GM23338 (cell line): ENCODE measurements at regions not wholly inside any gene's neighbourhood (a gene's known extent, or its start where the extent isn't known, plus 50 kb on each side); places are given as distances from the start of the nearest gene placed in this dataset.

Experiments
- CREB1 ChIP-seq: fragments of 250-450 bp; sonication (Bioruptor Pico); IDR thresholded peaks from 2 replicates; pipeline ENCODE4 v1.5.0; 2020; ENCODE audit warnings: low read depth, mild to moderate bottlenecking, moderate library complexity
- CTCF ChIP-seq, 2 experiments: fragments of 200-600 bp in 1 of 2; sonication (generic) in 1 of 2; conservative IDR thresholded peaks; 2 replicates each; pipeline versions ENCODE4 v1.5.1 to v1.6.1; 2016 to 2017; ENCODE audit warnings: antibody characterized with exemption in 2 of 2, low read depth in 2 of 2, mild to moderate bottlenecking in 2 of 2, moderate library complexity in 1 of 2
- ETS1 ChIP-seq: IDR thresholded peaks from 2 replicates; pipeline ENCODE4 v1.6.1; 2016; ENCODE audit warnings: antibody characterized with exemption
- EZH2 ChIP-seq: fragments of 200-600 bp; sonication (generic); IDR thresholded peaks from one replicate; pipeline ENCODE4 v1.8.0; 2017; ENCODE audit warnings: antibody characterized with exemption, mild to moderate bottlenecking, low read depth; ENCODE audit not compliant: unreplicated experiment
- EZH2phosphoT487 ChIP-seq: fragments of 200-600 bp; sonication (generic); IDR thresholded peaks from one replicate; pipeline ENCODE4 v1.8.1; 2018; ENCODE audit warnings: antibody characterized with exemption; ENCODE audit not compliant: unreplicated experiment
- JUNB ChIP-seq: IDR thresholded peaks from one replicate; pipeline ENCODE4 v1.6.1; 2016; ENCODE audit warnings: antibody characterized with exemption; ENCODE audit not compliant: unreplicated experiment
- NANOG ChIP-seq: IDR thresholded peaks from 2 replicates; pipeline ENCODE4 v1.6.1; 2016; ENCODE audit warnings: antibody characterized with exemption, borderline replicate concordance
- POLR2AphosphoS5 ChIP-seq: IDR thresholded peaks from 2 replicates; pipeline ENCODE4 v1.6.1; 2016; ENCODE audit warnings: antibody characterized with exemption, low read depth
- REST ChIP-seq: IDR thresholded peaks from one replicate; pipeline ENCODE4 v1.6.1; 2018; ENCODE audit warnings: antibody characterized with exemption; ENCODE audit not compliant: unreplicated experiment
- ZNF114 ChIP-seq: fragments of 250-450 bp; sonication (Bioruptor Pico); IDR thresholded peaks from 2 replicates; pipeline ENCODE4 v1.5.0; 2020; ENCODE audit warnings: mild to moderate bottlenecking, moderate library complexity

- no peak for TF ChIP-seq REST
- TF ChIP-seq CTCF (conservative IDR thresholded peaks at IDR 0.05; ENCODE audit: low read depth in 2 of 2) = no peak
- TF ChIP-seq JUNB = no peak
- TF ChIP-seq EZH2 = no peak
- no peak for TF ChIP-seq EZH2phosphoT487
- no peak for TF ChIP-seq POLR2AphosphoS5
- TF ChIP-seq CREB1 = no peak
- TF ChIP-seq NANOG = no peak
- no peak for TF ChIP-seq ZNF114
- TF ChIP-seq ETS1 = no peak
Measured at GRCh38 chr5:147061431-147061830, 173.4 kb upstream of the STK32A start.
